Testis (tissue), 2 donors: ENCODE measurements at regions not wholly inside any gene's neighbourhood (a gene's known extent, or its start where the extent isn't known, plus 50 kb on each side); places are given as distances from the start of the nearest gene placed in this dataset.

Experiments used
- DNase-seq: peaks from one replicate; pipeline ENCODE4 v3.0.0-alpha.2; 2019
- H3K27ac ChIP-seq, 2 donors: fragments of 200-600 bp; sonication (generic); one replicate each; pipeline ENCODE4 v1.5.1; 2019
- H3K27me3 ChIP-seq: fragments of 200-600 bp; sonication (generic); one replicate; pipeline ENCODE4 v1.5.1; 2019
- H3K36me3 ChIP-seq: fragments of 200-600 bp; sonication (generic); one replicate; pipeline ENCODE4 v1.5.1; 2017; ENCODE audit warnings: low read depth; ENCODE audit errors: missing control alignments
- H3K4me1 ChIP-seq: fragments of 200-600 bp; sonication (generic); one replicate; pipeline ENCODE4 v1.5.1; 2019
- H3K4me3 ChIP-seq, 2 donors: fragments of 200-600 bp; sonication (generic); one replicate each; pipeline ENCODE4 v1.5.1; 2017 to 2019
- H3K9me3 ChIP-seq: fragments of 200-600 bp; sonication (generic); one replicate; pipeline ENCODE4 v1.5.1; 2017
- POLR2A ChIP-seq: fragments of 450-650 bp; IDR thresholded peaks from one replicate; pipeline ENCODE4 v1.6.1; 2017; ENCODE audit warnings: antibody characterized with exemption, mild to moderate bottlenecking, moderate library complexity
- WGBS, 2 donors: methylation state at CpG; one replicate each; pipeline ENCODE4 v1.1.5; 2018; 5-methylcytosine and 5-hydroxymethylcytosine counted together
- intact Hi-C: fragments of 100-400 bp; cut with DNase I; formaldehyde crosslinking; loops from one replicate; pipeline ENCODE4 v1.15.1; 2023; ENCODE audit warnings: low total_unique reads
- TF ChIP-seq, protein P1 (sequence below), 3 experiments: fragments of 450-650 bp in 2 of 3; fragments of 200-600 bp in 1 of 3; sonication (generic) in 1 of 3; IDR thresholded peaks; one replicate each; pipeline ENCODE4 v1.5.1; 2016 to 2019; ENCODE audit warnings: antibody characterized with exemption in 3 of 3, mild to moderate bottlenecking in 2 of 3, moderate library complexity in 1 of 3

DNA sequence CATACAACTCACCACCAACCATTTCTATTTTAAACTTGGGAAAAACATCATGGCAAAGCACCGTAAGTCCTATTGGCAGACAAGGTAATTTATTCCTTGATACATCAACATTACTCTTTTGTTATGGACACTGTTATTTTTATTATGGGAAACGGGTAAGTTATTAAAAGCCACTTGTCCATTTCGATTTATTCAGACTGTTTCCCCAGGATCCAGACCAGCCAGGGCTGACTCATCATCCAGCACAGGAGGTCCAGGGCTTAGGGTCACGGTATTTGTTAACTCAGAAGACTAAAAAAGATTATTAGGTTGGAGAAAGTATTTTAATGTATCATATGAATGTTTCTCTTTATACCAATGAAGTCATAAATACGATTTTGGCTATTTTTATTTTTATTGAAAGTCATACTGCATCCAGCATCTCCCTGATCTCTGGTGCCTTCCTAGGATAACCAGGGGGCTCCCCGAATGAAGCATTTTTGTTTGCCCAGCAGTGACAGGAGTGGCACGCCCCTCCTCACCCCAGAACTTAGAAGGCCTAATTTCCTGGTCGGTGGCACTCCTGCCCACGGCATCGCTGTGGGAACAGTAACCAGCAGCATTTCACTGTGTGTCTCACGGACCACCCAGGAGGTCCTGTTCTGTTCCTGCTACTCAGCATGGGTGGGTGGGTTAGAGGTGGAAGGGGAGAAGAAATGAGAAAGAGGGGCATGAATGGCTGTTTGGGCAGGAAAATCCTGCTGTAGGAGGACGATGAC is 446.1 kb downstream of the EIPR1 start:
- intact Hi-C loops, result no loop called here
- no peak for DNase-seq
- H3K27ac ChIP-seq, result no peak overlapping the region
- H3K36me3 ChIP-seq, result no peaks in the 10 kb centered on the region
- WGBS, 2 donors, result 72 to 86% methylated on average over 12 of the region's 12 CpGs
- H3K4me3 ChIP-seq, result no peak overlapping the region
- TF ChIP-seq POLR2A, result no peak
- TF ChIP-seq, protein P1, sequence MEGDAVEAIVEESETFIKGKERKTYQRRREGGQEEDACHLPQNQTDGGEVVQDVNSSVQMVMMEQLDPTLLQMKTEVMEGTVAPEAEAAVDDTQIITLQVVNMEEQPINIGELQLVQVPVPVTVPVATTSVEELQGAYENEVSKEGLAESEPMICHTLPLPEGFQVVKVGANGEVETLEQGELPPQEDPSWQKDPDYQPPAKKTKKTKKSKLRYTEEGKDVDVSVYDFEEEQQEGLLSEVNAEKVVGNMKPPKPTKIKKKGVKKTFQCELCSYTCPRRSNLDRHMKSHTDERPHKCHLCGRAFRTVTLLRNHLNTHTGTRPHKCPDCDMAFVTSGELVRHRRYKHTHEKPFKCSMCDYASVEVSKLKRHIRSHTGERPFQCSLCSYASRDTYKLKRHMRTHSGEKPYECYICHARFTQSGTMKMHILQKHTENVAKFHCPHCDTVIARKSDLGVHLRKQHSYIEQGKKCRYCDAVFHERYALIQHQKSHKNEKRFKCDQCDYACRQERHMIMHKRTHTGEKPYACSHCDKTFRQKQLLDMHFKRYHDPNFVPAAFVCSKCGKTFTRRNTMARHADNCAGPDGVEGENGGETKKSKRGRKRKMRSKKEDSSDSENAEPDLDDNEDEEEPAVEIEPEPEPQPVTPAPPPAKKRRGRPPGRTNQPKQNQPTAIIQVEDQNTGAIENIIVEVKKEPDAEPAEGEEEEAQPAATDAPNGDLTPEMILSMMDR (IDR thresholded peaks at IDR 0.05), result no peak
- no peaks in the 10 kb centered on the region for H3K4me1 ChIP-seq
- no peaks in the 10 kb centered on the region for H3K9me3 ChIP-seq
- no peaks in the 10 kb centered on the region for H3K27me3 ChIP-seq

DNA sequence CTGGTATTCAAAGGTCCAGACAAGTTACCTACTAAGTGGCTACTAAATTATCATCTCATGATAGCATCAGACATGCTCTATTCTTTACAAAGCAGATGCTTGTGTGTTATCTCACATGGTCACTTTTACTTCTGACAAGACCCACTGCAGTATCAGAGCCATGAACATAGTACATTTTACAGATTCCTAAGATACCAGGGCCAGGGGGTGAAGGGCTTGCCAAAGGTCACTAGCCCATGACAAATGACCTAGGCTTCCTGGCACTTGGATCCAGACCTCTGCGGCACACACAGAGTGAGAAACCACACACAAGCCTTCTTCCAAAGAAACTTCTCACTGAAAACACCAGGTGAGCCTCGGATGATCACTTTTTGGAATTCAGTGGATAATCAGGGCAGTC is 446.8 kb downstream of the EIPR1 start:
- no peaks in the 10 kb centered on the region for H3K9me3 ChIP-seq
- H3K4me3 ChIP-seq, result no peak overlapping the region
- H3K27me3 ChIP-seq, result no peaks in the 10 kb centered on the region
- TF ChIP-seq, protein P1 (IDR thresholded peaks at IDR 0.05), result no peak
- no peak for TF ChIP-seq POLR2A
- no peak for DNase-seq
- H3K27ac ChIP-seq, result no peak overlapping the region
- H3K36me3 ChIP-seq, result no peaks in the 10 kb centered on the region
- no peaks in the 10 kb centered on the region for H3K4me1 ChIP-seq
- 76 to 88% methylated on average over 2 of the region's 2 CpGs for WGBS, 2 donors
- intact Hi-C loops, result no loop called here

GRCh38 chr2:2926858-2927175 is 450.8 kb downstream of the EIPR1 start:
- TF ChIP-seq, protein P1 (IDR thresholded peaks at IDR 0.05), result no peak
- no peak for TF ChIP-seq POLR2A
- Histone ChIP-seq H3K27ac (no peak overlapping the region), H3K9me3 (no peaks in the 10 kb centered on the region), H3K36me3 (no peaks in the 10 kb centered on the region), H3K27me3 (no peaks in the 10 kb centered on the region), H3K4me1 (no peaks in the 10 kb centered on the region), H3K4me3 (no peak overlapping the region)
- intact Hi-C loops, result no loop called here
- 65 to 72% methylated on average over 4 of the region's 4 CpGs for WGBS, 2 donors
- DNase-seq, result no peak

DNA sequence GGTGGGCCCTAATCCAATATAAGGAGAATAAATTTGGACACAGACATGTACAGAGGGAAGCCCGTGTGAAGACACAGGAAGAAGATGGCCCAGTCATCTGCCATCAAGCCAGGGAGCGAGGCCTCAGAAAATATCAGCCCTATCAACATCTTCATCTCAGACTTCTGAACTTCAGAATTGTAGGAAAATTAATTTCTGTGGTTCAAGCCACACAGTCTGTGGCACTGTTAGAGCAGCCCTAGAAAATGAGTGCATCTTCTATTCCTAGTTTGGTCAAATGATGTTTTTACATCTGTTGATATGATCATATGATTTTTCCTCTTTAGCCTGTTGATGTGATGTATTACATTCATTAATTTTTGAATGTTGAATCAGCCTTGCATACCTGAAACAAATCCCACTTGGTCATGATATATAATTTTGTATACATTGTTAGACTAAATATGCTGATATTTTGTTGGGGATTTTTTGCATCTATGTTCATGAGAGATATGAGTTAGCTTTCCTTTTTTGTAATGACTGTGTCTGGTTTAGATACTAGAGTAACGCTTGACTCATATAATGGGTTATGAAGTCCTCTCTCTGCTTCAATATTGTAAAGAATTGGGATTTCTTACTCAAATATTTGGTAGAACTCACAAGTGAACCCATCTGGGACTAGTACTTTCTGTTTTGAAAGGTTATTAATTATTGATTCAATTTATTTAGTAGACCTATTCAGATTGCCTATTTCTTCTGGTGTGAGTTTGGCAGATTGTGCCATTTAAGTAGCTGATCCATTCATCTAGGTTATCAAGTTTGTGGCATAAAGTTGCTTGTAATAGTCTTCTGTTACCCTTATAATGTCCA is 451.4 kb downstream of the EIPR1 start:
- DNase-seq, result no peak
- Histone ChIP-seq H3K4me3 (no peak overlapping the region), H3K27me3 (no peaks in the 10 kb centered on the region), H3K4me1 (no peaks in the 10 kb centered on the region), H3K27ac (no peak overlapping the region), H3K9me3 (no peaks in the 10 kb centered on the region), H3K36me3 (no peaks in the 10 kb centered on the region)
- WGBS, 2 donors, result 86 to 95% methylated on average over 3 of the region's 3 CpGs
- TF ChIP-seq, protein P1 (IDR thresholded peaks at IDR 0.05), result no peak
- TF ChIP-seq POLR2A, result no peak
- intact Hi-C loops, result no loop called here
